ENCODE measurements at regions not wholly inside any gene's neighbourhood (a gene's known extent, or its start where the extent isn't known, plus 50 kb on each side); places are given as distances from the start of the nearest gene placed in this dataset.

GRCh38 chr4:3361896-3362295 lies 69.1 kb downstream of the RGS12 start:
- DNase-seq: no peak
- TF ChIP-seq, protein P1, sequence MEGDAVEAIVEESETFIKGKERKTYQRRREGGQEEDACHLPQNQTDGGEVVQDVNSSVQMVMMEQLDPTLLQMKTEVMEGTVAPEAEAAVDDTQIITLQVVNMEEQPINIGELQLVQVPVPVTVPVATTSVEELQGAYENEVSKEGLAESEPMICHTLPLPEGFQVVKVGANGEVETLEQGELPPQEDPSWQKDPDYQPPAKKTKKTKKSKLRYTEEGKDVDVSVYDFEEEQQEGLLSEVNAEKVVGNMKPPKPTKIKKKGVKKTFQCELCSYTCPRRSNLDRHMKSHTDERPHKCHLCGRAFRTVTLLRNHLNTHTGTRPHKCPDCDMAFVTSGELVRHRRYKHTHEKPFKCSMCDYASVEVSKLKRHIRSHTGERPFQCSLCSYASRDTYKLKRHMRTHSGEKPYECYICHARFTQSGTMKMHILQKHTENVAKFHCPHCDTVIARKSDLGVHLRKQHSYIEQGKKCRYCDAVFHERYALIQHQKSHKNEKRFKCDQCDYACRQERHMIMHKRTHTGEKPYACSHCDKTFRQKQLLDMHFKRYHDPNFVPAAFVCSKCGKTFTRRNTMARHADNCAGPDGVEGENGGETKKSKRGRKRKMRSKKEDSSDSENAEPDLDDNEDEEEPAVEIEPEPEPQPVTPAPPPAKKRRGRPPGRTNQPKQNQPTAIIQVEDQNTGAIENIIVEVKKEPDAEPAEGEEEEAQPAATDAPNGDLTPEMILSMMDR (IDR thresholded peaks at IDR 0.05; ENCODE audit: low read depth, low read length, missing control alignments): no peak
- Histone ChIP-seq H3K27me3 (replicated peaks) (no peaks in the 10 kb centered on the region), H3K4me3 (ENCODE audit: low read depth, low read length) (no peak overlapping the region), H3K36me3 (replicated peaks) (no peaks in the 10 kb centered on the region), H3K27ac (no peak overlapping the region)
- in situ Hi-C loops (cut with HindIII; ENCODE audit: low pct_ligation_motif_present, low sequenced_read_pairs): no loop called here

DNA sequence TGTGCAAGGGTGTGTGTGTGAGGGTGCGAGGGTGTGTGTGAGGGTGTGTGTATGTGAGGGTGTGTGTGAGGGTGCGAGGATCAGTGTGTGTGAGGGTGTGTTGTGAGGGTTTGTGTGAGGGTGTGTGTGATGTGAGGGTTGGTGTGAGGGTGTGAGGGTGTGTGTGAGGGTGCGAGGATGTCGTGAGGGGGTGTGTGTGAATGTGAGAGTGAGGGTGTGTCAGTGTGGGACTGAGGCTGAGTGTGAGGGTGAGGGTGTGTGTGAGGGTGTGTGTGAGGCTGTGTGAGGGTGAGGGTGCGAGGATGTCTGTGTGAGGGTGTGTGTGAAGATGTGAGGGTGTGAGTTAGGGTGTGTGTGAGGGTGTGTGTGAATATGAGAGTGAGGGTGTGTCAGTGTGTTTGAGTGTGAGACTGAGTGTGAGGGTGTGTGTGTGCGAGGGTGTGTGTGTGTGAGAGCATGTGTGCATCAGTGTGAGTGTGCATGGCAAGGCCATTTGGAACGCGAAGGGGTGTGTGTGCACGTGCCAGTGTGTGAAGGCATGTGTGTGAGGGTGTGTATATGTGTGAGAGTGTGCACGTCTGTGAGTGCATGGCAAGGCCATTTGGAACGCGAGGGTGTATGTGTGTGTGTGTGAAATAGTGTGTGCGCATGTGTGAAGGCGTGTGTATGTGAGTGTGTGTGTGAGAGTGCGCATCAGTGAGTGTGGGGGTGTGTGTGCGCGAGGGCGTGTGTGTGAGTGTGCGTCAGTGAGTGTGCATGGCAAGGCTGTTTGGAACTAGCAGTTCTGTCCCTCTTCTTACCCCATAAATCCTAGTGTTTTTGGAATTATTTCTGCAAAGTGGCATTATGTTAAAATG lies 69.8 kb downstream of the RGS12 start:
- Histone ChIP-seq H3K27ac (no peak overlapping the region), H3K36me3 (replicated peaks) (no peaks in the 10 kb centered on the region), H3K4me3 (ENCODE audit: low read depth, low read length) (no peak overlapping the region), H3K27me3 (replicated peaks) (no peaks in the 10 kb centered on the region)
- TF ChIP-seq, protein P1 (IDR thresholded peaks at IDR 0.05; ENCODE audit: low read depth, low read length, missing control alignments): no peak
- in situ Hi-C loops (cut with HindIII; ENCODE audit: low pct_ligation_motif_present, low sequenced_read_pairs): no loop called here
- DNase-seq: no peak

DNA sequence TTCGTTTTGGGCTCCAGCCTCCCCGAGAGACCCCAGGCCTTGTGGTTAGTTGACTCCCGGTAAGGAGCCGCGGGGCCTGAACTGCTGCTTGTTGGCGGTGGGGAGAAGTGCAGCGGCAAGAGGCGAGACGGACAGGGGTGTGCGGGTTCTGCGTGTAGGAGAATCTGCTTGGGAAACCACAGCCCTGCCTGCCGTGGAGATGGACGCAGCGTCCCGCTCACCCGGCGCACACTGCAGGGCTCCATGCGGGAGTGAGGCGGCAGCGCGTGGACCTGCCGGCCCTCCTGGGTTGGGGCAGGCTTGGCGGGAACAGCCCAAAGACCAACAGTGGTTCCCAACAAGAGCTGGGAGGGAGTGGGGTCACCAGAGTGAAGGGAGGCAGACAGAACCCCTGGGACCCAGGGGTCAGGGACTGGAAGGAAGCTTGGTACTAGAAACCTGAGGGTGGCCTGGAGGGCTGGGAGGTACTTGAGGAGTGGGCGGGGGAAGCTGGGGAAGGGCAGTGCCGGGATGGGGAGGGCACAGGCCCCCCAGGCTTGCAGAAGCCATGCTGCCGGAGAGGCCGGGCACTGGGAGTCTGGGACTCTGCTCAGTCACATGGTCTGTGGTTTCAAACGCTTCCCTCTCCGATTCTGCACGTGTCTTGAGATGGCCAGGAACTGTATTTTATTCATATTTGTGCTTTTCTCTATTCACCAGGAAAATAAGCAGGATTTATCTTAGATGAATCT lies 70.8 kb downstream of the RGS12 start:
- no peak overlapping the region for H3K27ac ChIP-seq
- in situ Hi-C loops (cut with HindIII; ENCODE audit: low pct_ligation_motif_present, low sequenced_read_pairs): no loop called here
- no peak for DNase-seq

DNA sequence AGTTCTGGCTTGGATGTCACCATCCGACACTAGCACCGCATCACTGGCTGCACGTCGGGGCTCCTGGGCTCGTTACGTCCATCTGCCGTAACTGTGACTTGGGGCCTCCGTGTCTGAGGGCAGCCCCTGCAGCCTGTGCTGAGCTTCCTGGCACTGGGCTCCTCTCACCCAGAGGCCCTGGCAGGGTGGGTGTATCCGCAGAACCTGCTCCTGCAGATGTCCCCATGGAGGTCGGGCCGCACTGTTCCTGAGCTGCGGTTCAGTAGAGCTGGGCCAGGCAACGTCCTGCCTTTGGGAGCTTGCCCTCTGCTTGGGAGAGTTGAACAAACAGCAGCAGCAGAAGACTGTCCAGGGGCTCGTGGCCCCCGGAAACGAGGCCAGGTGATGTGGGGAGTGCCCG lies 71.4 kb downstream of the RGS12 start:
- Histone ChIP-seq H3K36me3 (replicated peaks) (no peaks in the 10 kb centered on the region), H3K4me3 (ENCODE audit: low read depth, low read length) (no peak overlapping the region), H3K27me3 (replicated peaks) (no peaks in the 10 kb centered on the region), H3K27ac (no peak overlapping the region)
- DNase-seq: no peak
- TF ChIP-seq, protein P1 (IDR thresholded peaks at IDR 0.05; ENCODE audit: low read depth, low read length, missing control alignments): no peak
- in situ Hi-C loops (cut with HindIII; ENCODE audit: low pct_ligation_motif_present, low sequenced_read_pairs): no loop called here

More for the DNA sequence above, 70.8 kb downstream of the RGS12 start:
- Histone ChIP-seq H3K27me3 (replicated peaks) (no peaks in the 10 kb centered on the region), H3K4me3 (ENCODE audit: low read depth, low read length) (no peak overlapping the region), H3K36me3 (replicated peaks) (no peaks in the 10 kb centered on the region)
- TF ChIP-seq, protein P1 (IDR thresholded peaks at IDR 0.05; ENCODE audit: low read depth, low read length, missing control alignments): no peak

- Histone ChIP-seq H3K27ac (no peak overlapping the region), H3K36me3 (replicated peaks) (no peaks in the 10 kb centered on the region), H3K4me3 (ENCODE audit: low read depth, low read length) (no peak overlapping the region), H3K27me3 (replicated peaks) (no peaks in the 10 kb centered on the region)
- TF ChIP-seq, protein P1 (IDR thresholded peaks at IDR 0.05; ENCODE audit: low read depth, low read length, missing control alignments): no peak
- in situ Hi-C loops (cut with HindIII; ENCODE audit: low pct_ligation_motif_present, low sequenced_read_pairs): no loop called here
- DNase-seq: no peak
These were observed 72.0 kb downstream of the RGS12 start for GRCh38 chr4:3364634-3365314.
